ENCODE measurements at regions not wholly inside any gene's neighbourhood (a gene's known extent, or its start where the extent isn't known, plus 50 kb on each side); places are given as distances from the start of the nearest gene placed in this dataset.

DNA sequence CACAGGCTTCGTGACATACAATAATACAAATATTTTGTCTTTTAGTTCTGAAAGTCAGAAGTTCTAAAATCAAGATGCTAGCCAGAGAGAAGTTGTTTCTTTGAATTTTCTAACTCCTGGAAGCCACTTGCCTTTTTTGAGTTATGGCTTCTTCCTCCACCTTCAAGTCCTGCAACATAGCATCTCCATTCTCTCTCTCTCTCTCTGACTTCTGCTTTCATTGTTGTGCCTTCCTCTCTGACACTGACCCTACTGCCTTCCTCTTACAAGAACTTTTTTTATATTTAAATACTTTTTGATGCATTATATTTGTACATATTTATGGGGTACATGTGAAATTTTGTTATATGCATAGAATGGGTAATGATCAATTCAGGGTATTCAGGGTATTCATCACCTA, 205.9 kb downstream of the MAP2K6 start:
- Mint-ChIP-seq H3K4me1 (no peaks in the 10 kb centered on the region), H3K9me3 (peaks cover 0 to 12% (median 5%) of the 10 kb centered on the region in 11 donors), H3K27me3 (peaks cover 0 to 21% (median 14%) of the 10 kb centered on the region in 5 donors), H3K36me3 (peaks cover 0 to 5% (median 0%) of the 10 kb centered on the region in 5 donors), H3K4me3 (no peak overlapping the region), H3K27ac (no peak overlapping the region)
- Histone ChIP-seq H3K27me3 (ENCODE audit: control insufficient read depth in 2 of 2, insufficient read depth in 2 of 2, low read length in 2 of 2) (no peaks in the 10 kb centered on the region), H3K9me3 (ENCODE audit: control insufficient read depth in 2 of 3, low read length in 3 of 3) (no peaks in the 10 kb centered on the region), H3K4me1 (ENCODE audit: control insufficient read depth in 2 of 2, insufficient read depth in 2 of 2, low read length in 2 of 2) (no peaks in the 10 kb centered on the region), H3K27ac (ENCODE audit: low read depth, low read length) (no peak overlapping the region), H3K36me3 (ENCODE audit: control insufficient read depth in 2 of 3, insufficient read depth in 3 of 3, low read length in 3 of 3) (no peaks in the 10 kb centered on the region), H3K4me3 (ENCODE audit: low read length) (no peak overlapping the region)
- CTCF ChIA-PET, result no interaction called here
- no peak for DNase-seq
- intact Hi-C loops (cut with micrococcal nuclease), result no loop called here
- POLR2A ChIA-PET, result no interaction called here
- no peak for ATAC-seq

DNA sequence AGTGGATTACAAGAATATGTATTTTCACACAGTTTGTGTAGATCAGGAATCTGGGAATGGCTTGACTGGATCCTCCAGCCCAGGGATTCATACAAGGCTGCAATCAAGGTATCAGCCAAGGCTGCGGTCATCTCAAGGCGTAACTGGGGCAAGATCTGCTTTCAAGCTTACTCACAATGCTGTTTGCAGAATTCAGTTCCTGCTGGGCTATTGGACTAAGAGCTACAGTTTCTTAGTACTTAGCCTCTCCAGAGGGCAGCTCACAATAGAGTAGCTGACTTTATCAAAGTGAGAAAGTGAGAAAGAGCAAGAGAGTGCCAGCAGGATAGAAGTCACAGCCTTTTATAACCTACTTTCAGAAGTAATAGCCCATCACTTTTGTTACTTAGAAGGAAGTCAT, 211.0 kb downstream of the MAP2K6 start:
- H3K4me1 ChIP-seq (ENCODE audit: control insufficient read depth in 2 of 2, insufficient read depth in 2 of 2, low read length in 2 of 2), result no peaks in the 10 kb centered on the region
- H3K9me3 Mint-ChIP-seq, result peaks cover 0 to 9% (median 4%) of the 10 kb centered on the region in 11 donors
- H3K36me3 Mint-ChIP-seq, result peaks cover 0 to 5% (median 0%) of the 10 kb centered on the region in 5 donors
- ATAC-seq, result no peak
- DNase-seq, result no peak
- H3K36me3 ChIP-seq (ENCODE audit: control insufficient read depth in 2 of 3, insufficient read depth in 3 of 3, low read length in 3 of 3), result no peaks in the 10 kb centered on the region
- H3K9me3 ChIP-seq (ENCODE audit: control insufficient read depth in 2 of 3, low read length in 3 of 3), result no peaks in the 10 kb centered on the region
- H3K27ac Mint-ChIP-seq, result no peak overlapping the region
- H3K27me3 Mint-ChIP-seq, result peaks cover 0 to 18% (median 15%) of the 10 kb centered on the region in 5 donors
- CTCF ChIA-PET, result no interaction called here
- H3K4me1 Mint-ChIP-seq, result no peaks in the 10 kb centered on the region
- no peaks in the 10 kb centered on the region for H3K27me3 ChIP-seq (ENCODE audit: control insufficient read depth in 2 of 2, insufficient read depth in 2 of 2, low read length in 2 of 2)
- no peak overlapping the region for H3K4me3 Mint-ChIP-seq
- H3K4me3 ChIP-seq (ENCODE audit: low read length), result no peak overlapping the region
- intact Hi-C loops (cut with micrococcal nuclease), result no loop called here
- H3K27ac ChIP-seq (ENCODE audit: low read depth, low read length), result no peak overlapping the region
- POLR2A ChIA-PET, result no interaction called here

DNA sequence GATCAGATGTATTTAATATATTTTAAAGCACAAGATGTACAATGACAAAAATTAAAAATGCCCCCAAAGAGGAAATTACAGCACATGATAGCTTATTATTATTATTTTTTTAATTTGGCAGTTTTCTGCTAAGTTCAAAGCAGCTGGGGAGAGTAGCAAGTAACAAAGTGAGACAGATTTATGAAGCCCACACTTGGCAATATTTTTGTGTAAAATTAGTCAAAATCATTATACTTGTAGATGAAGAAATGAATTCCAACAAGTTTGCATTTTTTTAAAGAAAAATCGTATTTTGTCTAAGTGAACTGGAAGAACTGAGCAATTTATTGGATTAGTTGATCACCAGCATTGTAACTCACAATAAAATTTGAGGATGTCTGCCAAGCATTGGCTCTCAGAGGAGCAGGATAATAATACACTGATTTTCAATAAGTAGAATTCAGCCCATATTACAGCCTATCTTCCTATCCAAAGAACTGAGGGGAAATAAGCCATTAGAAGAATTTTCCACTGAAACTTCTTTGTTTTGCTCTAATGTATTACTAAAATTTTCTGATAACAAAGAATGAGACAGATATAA, 215.6 kb downstream of the MAP2K6 start:
- Histone ChIP-seq H3K27ac (ENCODE audit: low read depth, low read length) (no peak overlapping the region), H3K4me1 (ENCODE audit: control insufficient read depth in 2 of 2, insufficient read depth in 2 of 2, low read length in 2 of 2) (no peaks in the 10 kb centered on the region), H3K36me3 (ENCODE audit: control insufficient read depth in 2 of 3, insufficient read depth in 3 of 3, low read length in 3 of 3) (no peaks in the 10 kb centered on the region), H3K9me3 (ENCODE audit: control insufficient read depth in 2 of 3, low read length in 3 of 3) (no peaks in the 10 kb centered on the region), H3K27me3 (ENCODE audit: control insufficient read depth in 2 of 2, insufficient read depth in 2 of 2, low read length in 2 of 2) (no peaks in the 10 kb centered on the region), H3K4me3 (ENCODE audit: low read length) (no peak overlapping the region)
- no peak overlapping the region for H3K4me3 Mint-ChIP-seq
- intact Hi-C loops (cut with micrococcal nuclease), result no loop called here
- peaks cover 0 to 11% (median 3%) of the 10 kb centered on the region in 11 donors for H3K9me3 Mint-ChIP-seq
- peaks cover 0 to 5% (median 0%) of the 10 kb centered on the region in 5 donors for H3K36me3 Mint-ChIP-seq
- no peak overlapping the region for H3K27ac Mint-ChIP-seq
- no peak for ATAC-seq
- no peaks in the 10 kb centered on the region for H3K4me1 Mint-ChIP-seq
- ChIA-PET CTCF (no interaction called here), POLR2A (no interaction called here)
- H3K27me3 Mint-ChIP-seq, result peaks cover 0 to 5% (median 0%) of the 10 kb centered on the region in 5 donors
- DNase-seq, result no peak

DNA sequence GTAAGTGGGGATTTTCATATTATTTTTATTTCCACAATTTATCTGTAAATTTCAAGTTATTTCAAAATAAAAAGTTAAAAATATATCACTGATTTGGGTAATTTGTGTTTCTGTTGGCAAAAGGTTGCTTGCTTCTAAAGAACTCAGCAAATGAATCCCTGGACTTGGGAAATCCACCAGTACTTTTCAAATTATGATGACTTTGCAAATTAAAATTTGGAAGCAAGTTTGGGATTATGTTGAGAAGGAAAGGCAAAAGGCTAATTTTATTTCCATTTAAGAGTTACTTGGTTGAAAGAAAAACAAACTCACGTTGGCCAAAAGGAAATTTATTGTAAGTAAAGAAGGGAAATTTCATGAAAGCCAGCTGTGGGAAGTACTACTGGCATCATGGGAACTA, 220.3 kb downstream of the MAP2K6 start:
- Histone ChIP-seq H3K27me3 (ENCODE audit: control insufficient read depth in 2 of 2, insufficient read depth in 2 of 2, low read length in 2 of 2) (no peaks in the 10 kb centered on the region), H3K9me3 (ENCODE audit: control insufficient read depth in 2 of 3, low read length in 3 of 3) (no peaks in the 10 kb centered on the region), H3K4me1 (ENCODE audit: control insufficient read depth in 2 of 2, insufficient read depth in 2 of 2, low read length in 2 of 2) (no peaks in the 10 kb centered on the region), H3K4me3 (ENCODE audit: low read length) (no peak overlapping the region), H3K36me3 (ENCODE audit: control insufficient read depth in 2 of 3, insufficient read depth in 3 of 3, low read length in 3 of 3) (no peaks in the 10 kb centered on the region), H3K27ac (ENCODE audit: low read depth, low read length) (no peak overlapping the region)
- DNase-seq, result no peak
- Mint-ChIP-seq H3K27ac (no peak overlapping the region), H3K36me3 (peaks cover 0 to 5% (median 0%) of the 10 kb centered on the region in 5 donors), H3K4me3 (no peak overlapping the region), H3K9me3 (peaks cover 0 to 11% (median 3%) of the 10 kb centered on the region in 11 donors), H3K4me1 (no peaks in the 10 kb centered on the region), H3K27me3 (no peaks in the 10 kb centered on the region)
- ChIA-PET CTCF (no interaction called here), POLR2A (no interaction called here)
- no peak for ATAC-seq
- intact Hi-C loops (cut with micrococcal nuclease), result no loop called here

DNA sequence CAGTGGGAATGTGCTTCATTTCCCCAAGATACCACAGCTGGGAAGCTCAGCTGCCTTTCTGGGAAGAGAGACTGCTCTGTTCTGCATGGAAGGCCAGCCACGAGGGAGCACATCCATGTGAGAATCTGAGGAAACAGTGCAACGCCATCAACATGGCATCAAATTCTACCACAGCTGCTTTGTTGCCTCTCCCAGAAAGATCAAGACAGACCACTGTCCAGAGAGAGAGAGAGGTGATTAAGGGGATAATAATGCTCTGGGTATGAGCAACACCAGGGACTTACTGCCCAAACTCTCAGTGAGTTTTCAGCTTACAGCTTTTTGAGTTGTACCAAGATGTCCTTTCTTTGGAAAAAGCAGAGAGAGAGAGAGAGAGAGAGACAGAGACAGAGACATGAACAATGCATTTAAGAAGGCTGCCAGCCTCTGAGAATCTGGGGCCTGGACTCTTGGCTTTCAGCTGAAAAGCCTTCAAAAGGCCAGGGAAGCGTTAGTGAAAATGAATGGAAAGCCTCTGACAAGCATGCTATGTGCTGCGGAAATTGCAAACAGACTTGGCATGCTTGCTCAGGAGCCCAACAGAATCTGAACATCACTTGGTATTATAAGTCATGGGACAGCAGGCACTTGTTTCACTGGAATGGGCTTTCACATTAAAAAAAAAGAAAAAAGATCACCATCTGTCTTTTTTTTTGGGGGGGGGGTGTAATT, 223.1 kb downstream of the MAP2K6 start:
- CTCF ChIA-PET, result no interaction called here
- no peaks in the 10 kb centered on the region for H3K27me3 ChIP-seq (ENCODE audit: control insufficient read depth in 2 of 2, insufficient read depth in 2 of 2, low read length in 2 of 2)
- H3K4me1 ChIP-seq (ENCODE audit: control insufficient read depth in 2 of 2, insufficient read depth in 2 of 2, low read length in 2 of 2), result no peaks in the 10 kb centered on the region
- H3K36me3 ChIP-seq (ENCODE audit: control insufficient read depth in 2 of 3, insufficient read depth in 3 of 3, low read length in 3 of 3), result no peaks in the 10 kb centered on the region
- H3K9me3 ChIP-seq (ENCODE audit: control insufficient read depth in 2 of 3, low read length in 3 of 3), result no peaks in the 10 kb centered on the region
- Mint-ChIP-seq H3K36me3 (no peaks in the 10 kb centered on the region), H3K27me3 (no peaks in the 10 kb centered on the region), H3K4me1 (no peaks in the 10 kb centered on the region), H3K9me3 (peaks cover 0 to 3% (median 0%) of the 10 kb centered on the region in 11 donors), H3K27ac (no peak overlapping the region), H3K4me3 (no peak overlapping the region)
- POLR2A ChIA-PET, result no interaction called here
- DNase-seq (no peak), ATAC-seq (no peak)
- no peak overlapping the region for H3K27ac ChIP-seq (ENCODE audit: low read depth, low read length)
- intact Hi-C loops (cut with micrococcal nuclease), result no loop called here
- no peak overlapping the region for H3K4me3 ChIP-seq (ENCODE audit: low read length)

DNA sequence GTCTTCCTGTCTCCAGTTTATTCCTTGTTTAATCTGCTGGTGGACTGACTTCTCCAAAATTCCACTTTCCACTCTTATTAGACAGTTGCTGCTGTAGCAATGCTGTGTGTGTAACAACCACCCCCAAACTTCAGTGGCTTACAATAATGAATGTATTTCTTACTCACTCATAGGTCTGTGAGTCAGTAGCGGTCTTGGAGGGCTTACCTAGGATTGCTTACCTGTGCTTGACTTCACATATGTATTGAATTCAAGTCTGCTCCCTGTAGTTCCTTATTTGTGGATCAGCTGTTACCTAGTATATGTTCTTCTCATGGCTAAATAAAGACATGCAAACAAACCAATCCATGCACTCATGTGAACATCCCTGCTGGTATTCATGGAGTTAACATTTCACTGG, 224.6 kb downstream of the MAP2K6 start:
- Mint-ChIP-seq H3K4me1 (no peaks in the 10 kb centered on the region), H3K9me3 (peaks cover 0 to under 1% (median 0%) of the 10 kb centered on the region in 11 donors), H3K36me3 (no peaks in the 10 kb centered on the region), H3K4me3 (no peak overlapping the region), H3K27me3 (peaks cover 0 to 4% (median 0%) of the 10 kb centered on the region in 5 donors), H3K27ac (no peak overlapping the region)
- DNase-seq (no peak), ATAC-seq (no peak)
- Histone ChIP-seq H3K36me3 (ENCODE audit: control insufficient read depth in 2 of 3, insufficient read depth in 3 of 3, low read length in 3 of 3) (no peaks in the 10 kb centered on the region), H3K4me1 (ENCODE audit: control insufficient read depth in 2 of 2, insufficient read depth in 2 of 2, low read length in 2 of 2) (no peaks in the 10 kb centered on the region), H3K27me3 (ENCODE audit: control insufficient read depth in 2 of 2, insufficient read depth in 2 of 2, low read length in 2 of 2) (no peaks in the 10 kb centered on the region), H3K9me3 (ENCODE audit: control insufficient read depth in 2 of 3, low read length in 3 of 3) (no peaks in the 10 kb centered on the region), H3K27ac (ENCODE audit: low read depth, low read length) (no peak overlapping the region), H3K4me3 (ENCODE audit: low read length) (no peak overlapping the region)
- ChIA-PET CTCF (no interaction called here), POLR2A (no interaction called here)
- intact Hi-C loops (cut with micrococcal nuclease), result no loop called here

DNA sequence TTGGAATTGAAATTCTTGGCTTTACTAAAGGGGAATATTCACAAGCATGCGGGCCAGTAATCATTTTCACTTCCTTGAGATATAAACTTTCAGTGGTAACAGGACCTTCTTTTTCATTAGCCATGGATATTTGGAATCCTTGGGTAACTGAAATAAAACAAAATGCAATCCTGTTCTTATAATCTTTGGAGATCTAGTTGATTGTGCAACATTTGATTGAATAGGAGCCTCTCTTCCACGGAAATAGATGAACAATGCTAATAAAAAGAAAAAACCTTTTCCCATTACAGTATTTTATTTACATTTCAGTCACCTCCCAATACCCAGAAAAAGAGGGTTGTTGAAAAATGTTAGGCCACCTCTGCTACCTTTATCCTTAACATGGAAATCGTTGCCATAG, 225.6 kb downstream of the MAP2K6 start:
- POLR2A ChIA-PET, result no interaction called here
- Mint-ChIP-seq H3K9me3 (no peaks in the 10 kb centered on the region), H3K36me3 (no peaks in the 10 kb centered on the region), H3K27ac (no peak overlapping the region), H3K4me3 (no peak overlapping the region), H3K27me3 (peaks cover 0 to 4% (median 0%) of the 10 kb centered on the region in 5 donors), H3K4me1 (no peaks in the 10 kb centered on the region)
- H3K27me3 ChIP-seq (ENCODE audit: control insufficient read depth in 2 of 2, insufficient read depth in 2 of 2, low read length in 2 of 2), result no peaks in the 10 kb centered on the region
- no peak overlapping the region for H3K4me3 ChIP-seq (ENCODE audit: low read length)
- DNase-seq (no peak), ATAC-seq (no peak)
- no peaks in the 10 kb centered on the region for H3K9me3 ChIP-seq (ENCODE audit: control insufficient read depth in 2 of 3, low read length in 3 of 3)
- H3K36me3 ChIP-seq (ENCODE audit: control insufficient read depth in 2 of 3, insufficient read depth in 3 of 3, low read length in 3 of 3), result no peaks in the 10 kb centered on the region
- H3K4me1 ChIP-seq (ENCODE audit: control insufficient read depth in 2 of 2, insufficient read depth in 2 of 2, low read length in 2 of 2), result no peaks in the 10 kb centered on the region
- CTCF ChIA-PET, result no interaction called here
- no peak overlapping the region for H3K27ac ChIP-seq (ENCODE audit: low read depth, low read length)
- intact Hi-C loops (cut with micrococcal nuclease), result no loop called here

Data from naive thymus-derived CD4-positive, alpha-beta T cell (primary cell).